Panc1 (cell line): ENCODE measurements at regions not wholly inside any gene's neighbourhood (a gene's known extent, or its start where the extent isn't known, plus 50 kb on each side); places are given as distances from the start of the nearest gene placed in this dataset.

Source experiments
- ATAC-seq: fragments of 200-7000 bp; cut with Tn5 transposase; 2 replicates; pipeline ENCODE4 v1.9.1; 2020; ENCODE audit warnings: mild to moderate bottlenecking, moderate library complexity
- BruUV-seq: library from RNA; stranded (reverse); fragments of 400-500 nt; replicated peaks from 2 replicates; lab custom pipeline; 2021; lab: Mats Ljungman, UMichigan
- CTCF ChIA-PET: fragments of 300-600 bp; sonication (Branson Sonifier 250); formaldehyde crosslinking; loops from one replicate; lab custom pipeline; 2022; ENCODE audit warnings: antibody characterized with exemption; lab: Charles Lee
- POLR2A ChIA-PET: fragments of 300-600 bp; sonication (Branson Sonifier 250); formaldehyde crosslinking; loops from one replicate; lab custom pipeline; 2022; ENCODE audit warnings: antibody characterized with exemption; lab: Charles Lee
- DNase-seq: peaks from one replicate; pipeline ENCODE4 v3.0.0-alpha.2; 2010; ENCODE audit warnings: low read depth, low spot score
- H3K27ac ChIP-seq: 2 replicates; pipeline ENCODE4 v1.5.1; 2011; ENCODE audit warnings: mild to moderate bottlenecking, low read length, inconsistent platforms
- H3K27me3 ChIP-seq: fragments of 200-500 bp; sonication (Bioruptor generic); 2 replicates; pipeline ENCODE4 v1.6.0; 2014; ENCODE audit warnings: low read length, inconsistent platforms; ENCODE audit not compliant: control insufficient read depth, insufficient read depth
- H3K36me3 ChIP-seq: fragments of 200-500 bp; sonication (Bioruptor generic); 2 replicates; pipeline ENCODE4 v1.5.1; 2014; ENCODE audit warnings: inconsistent platforms, mild to moderate bottlenecking, low read length, moderate library complexity; ENCODE audit not compliant: control insufficient read depth, insufficient read depth
- H3K4me1 ChIP-seq: 2 replicates; pipeline ENCODE4 v1.5.1; 2011; ENCODE audit warnings: inconsistent platforms, mild to moderate bottlenecking, low read length, moderate library complexity; ENCODE audit not compliant: control insufficient read depth, insufficient read depth
- H3K4me3 ChIP-seq, 2 experiments: 2 replicates each; pipeline ENCODE4 v1.5.1; 2011 to 2012; ENCODE audit warnings: low read depth in 2 of 2, low read length in 2 of 2, mild to moderate bottlenecking in 2 of 2, inconsistent platforms in 1 of 2, moderate library complexity in 1 of 2
- H3K9me3 ChIP-seq: fragments of 200-500 bp; sonication (Bioruptor generic); 2 replicates; pipeline ENCODE4 v1.5.1; 2014; ENCODE audit warnings: low read depth, mild to moderate bottlenecking, inconsistent platforms, low read length, moderate library complexity; ENCODE audit not compliant: control insufficient read depth, insufficient read depth
- CTCF ChIP-seq: fragments of 450-650 bp; IDR thresholded peaks from 2 replicates; pipeline ENCODE4 v1.5.1; 2017; ENCODE audit warnings: mild to moderate bottlenecking
- POLR2AphosphoS5 ChIP-seq: IDR thresholded peaks from 2 replicates; pipeline ENCODE4 v1.6.1; 2012; ENCODE audit warnings: mild to moderate bottlenecking, low read depth, low read length, moderate library complexity
- REST ChIP-seq, 2 experiments: IDR thresholded peaks; 2 replicates each; pipeline ENCODE4 v1.6.1; 2011 to 2012; ENCODE audit warnings: low read depth in 2 of 2, control low read depth in 1 of 2, low read length in 1 of 2, mild to moderate bottlenecking in 1 of 2, moderate library complexity in 1 of 2; ENCODE audit not compliant: insufficient read depth in 1 of 2
- SIN3A ChIP-seq: IDR thresholded peaks from 2 replicates; pipeline ENCODE4 v1.6.1; 2012; ENCODE audit warnings: low read depth, mild to moderate bottlenecking, low read length, moderate library complexity, borderline replicate concordance; ENCODE audit not compliant: insufficient read depth
- TCF7L2 ChIP-seq: IDR thresholded peaks from 2 replicates; pipeline ENCODE4 v1.6.1; 2011; ENCODE audit warnings: mild to moderate bottlenecking, low read depth, low read length, inconsistent platforms
- in situ Hi-C: cut with HindIII; loops from 2 replicates; pipeline ENCODE4 v1.10.0; 2016; ENCODE audit warnings: low sequenced_read_pairs, low pct_unique_long_range_greater_than_20kb
- intact Hi-C: fragments of 100-400 bp; cut with micrococcal nuclease; formaldehyde crosslinking; loops from one replicate; pipeline ENCODE4 v1.10.0; 2022; ENCODE audit not compliant: unreplicated experiment

GRCh38 chr4:127229855-127230608 lies 402.7 kb upstream of the INTU start:
- ChIA-PET POLR2A (no interaction called here), CTCF (no interaction called here)
- intact Hi-C loops (no loop called here), in situ Hi-C loops (no loop called here)
- H3K9me3 ChIP-seq, result no peaks in the 10 kb centered on the region
- no peaks in the 10 kb centered on the region for H3K4me1 ChIP-seq
- no peak overlapping the region for H3K4me3 ChIP-seq
- no peak overlapping the region for H3K27ac ChIP-seq
- DNase-seq (no peak), ATAC-seq (no peak)
- no peaks in the 10 kb centered on the region for H3K36me3 ChIP-seq
- no peaks in the 10 kb centered on the region for H3K27me3 ChIP-seq
- TF ChIP-seq POLR2AphosphoS5, result no peak
- no peak for TF ChIP-seq CTCF
- no peak for TF ChIP-seq REST (IDR thresholded peaks at IDR 0.05; ENCODE audit: insufficient read depth in 1 of 2, low read depth in 2 of 2, low read length in 1 of 2)
- no peak for TF ChIP-seq SIN3A
- BruUV-seq, result no TSS peak

- BruUV-seq, result no TSS peak
- Histone ChIP-seq H3K4me3 (no peak overlapping the region), H3K27me3 (no peaks in the 10 kb centered on the region), H3K27ac (no peak overlapping the region), H3K9me3 (no peaks in the 10 kb centered on the region; the same call in 1 of the 2 replicates), H3K4me1 (no peaks in the 10 kb centered on the region), H3K36me3 (no peaks in the 10 kb centered on the region)
- DNase-seq (no peak), ATAC-seq (no peak)
- TF ChIP-seq REST (IDR thresholded peaks at IDR 0.05; ENCODE audit: insufficient read depth in 1 of 2, low read depth in 2 of 2, low read length in 1 of 2) (no peak), POLR2AphosphoS5 (no peak), SIN3A (no peak), TCF7L2 (no peak), CTCF (no peak)
- intact Hi-C loops (no loop called here), in situ Hi-C loops (no loop called here)
- CTCF ChIA-PET, result no interaction called here
- POLR2A ChIA-PET, result no interaction called here
Measured at GRCh38 chr4:127236889-127237288, 395.9 kb upstream of the INTU start.
